MM.1S (cell line): ENCODE measurements at regions not wholly inside any gene's neighbourhood (a gene's known extent, or its start where the extent isn't known, plus 50 kb on each side); places are given as distances from the start of the nearest gene placed in this dataset.

Experiments used
- DNase-seq: peaks from one replicate; pipeline ENCODE4 v3.0.0-alpha.2; 2015
- H2AFZ ChIP-seq: fragments of 300-600 bp; sonication (generic); 2 replicates; pipeline ENCODE4 v1.6.0; 2016; ENCODE audit warnings: antibody characterized with exemption, low read length
- H3F3A ChIP-seq: fragments of 300-600 bp; sonication (generic); 2 replicates; pipeline ENCODE4 v1.6.1; 2016; ENCODE audit warnings: mild to moderate bottlenecking, antibody characterized with exemption, low read length, moderate library complexity, mixed read lengths; ENCODE audit not compliant: insufficient read depth
- H3K27ac ChIP-seq: fragments of 300-600 bp; sonication (generic); 2 replicates; pipeline ENCODE4 v1.5.1; 2016; ENCODE audit warnings: mild to moderate bottlenecking, low read length
- H3K27me3 ChIP-seq: fragments of 300-600 bp; sonication (generic); replicated peaks from 2 replicates; pipeline ENCODE4 v1.6.0; 2016; ENCODE audit warnings: low read length; ENCODE audit not compliant: insufficient read depth
- H3K36me3 ChIP-seq: fragments of 300-600 bp; sonication (generic); replicated peaks from 2 replicates; pipeline ENCODE4 v1.6.1; 2016; ENCODE audit warnings: mild to moderate bottlenecking, low read length, mixed read lengths; ENCODE audit not compliant: insufficient read depth
- H3K4me1 ChIP-seq: fragments of 300-600 bp; sonication (generic); 2 replicates; pipeline ENCODE4 v1.6.1; 2016; ENCODE audit warnings: low read length, mixed read lengths
- H3K4me2 ChIP-seq: fragments of 300-600 bp; sonication (generic); 2 replicates; pipeline ENCODE4 v1.6.0; 2016; ENCODE audit warnings: low read depth, low read length
- H3K4me3 ChIP-seq: fragments of 300-600 bp; sonication (generic); 2 replicates; pipeline ENCODE4 v1.5.1; 2016; ENCODE audit warnings: low read length, mixed read lengths
- H3K79me2 ChIP-seq: fragments of 300-600 bp; sonication (generic); 2 replicates; pipeline ENCODE4 v1.6.1; 2016; ENCODE audit warnings: mixed run types, low read length, mixed read lengths
- H3K9ac ChIP-seq: fragments of 300-600 bp; sonication (generic); 2 replicates; pipeline ENCODE4 v1.6.1; 2016; ENCODE audit warnings: low read length, mixed read lengths
- H3K9me2 ChIP-seq: fragments of 300-600 bp; sonication (generic); replicated peaks from 2 replicates; pipeline ENCODE4 v1.6.1; 2016; ENCODE audit warnings: mild to moderate bottlenecking, low read length, mixed read lengths; ENCODE audit not compliant: insufficient read depth
- H3K9me3 ChIP-seq: fragments of 300-600 bp; sonication (generic); replicated peaks from 2 replicates; pipeline ENCODE4 v1.6.1; 2016; ENCODE audit warnings: mild to moderate bottlenecking, low read length, mixed read lengths; ENCODE audit not compliant: insufficient read depth
- H4K20me1 ChIP-seq: fragments of 300-600 bp; sonication (generic); 2 replicates; pipeline ENCODE4 v1.6.1; 2016; ENCODE audit warnings: mild to moderate bottlenecking, low read length, moderate library complexity, mixed read lengths; ENCODE audit not compliant: insufficient read depth
- EZH2 ChIP-seq: fragments of 300-600 bp; sonication (generic); optimal IDR thresholded peaks from 2 replicates; pipeline ENCODE3; 2017; ENCODE audit warnings: low read depth, mild to moderate bottlenecking, antibody characterized with exemption, low read length, mixed read lengths
- EZH2phosphoT487 ChIP-seq: fragments of 300-600 bp; sonication (generic); IDR thresholded peaks from 2 replicates; pipeline ENCODE4 v1.6.1; 2018; ENCODE audit warnings: antibody characterized with exemption, low read length
- TF ChIP-seq, protein P1 (sequence below): fragments of 300-600 bp; sonication (generic); IDR thresholded peaks from 2 replicates; pipeline ENCODE4 v1.5.1; 2016; ENCODE audit warnings: antibody characterized with exemption, low read length, mixed read lengths

DNA sequence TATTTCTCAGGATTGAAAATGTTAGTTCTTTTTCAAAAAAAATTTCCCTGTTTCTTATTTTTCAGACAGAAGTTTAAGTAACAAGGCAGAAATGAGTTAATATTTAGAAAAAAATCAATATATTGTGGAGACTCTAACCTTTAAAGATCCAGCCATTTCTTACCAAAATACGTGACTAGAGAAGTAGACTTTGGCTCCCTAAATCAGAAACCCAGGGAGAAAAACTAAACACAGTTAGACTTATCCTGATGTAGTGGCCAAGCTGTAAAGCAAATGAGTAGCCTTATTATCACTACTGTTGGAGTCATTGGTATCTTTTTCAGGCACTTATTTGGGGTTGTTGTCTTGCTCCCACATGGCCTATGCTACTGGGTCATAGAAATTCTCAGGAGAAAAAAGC lies 1556.4 kb upstream of the ADGRL3 start:
- Histone ChIP-seq H3K9me2 (no peaks in the 10 kb centered on the region), H3K27me3 (no peaks in the 10 kb centered on the region), H3K27ac (no peak overlapping the region), H3K4me1 (no peaks in the 10 kb centered on the region), H3K4me3 (no peak overlapping the region), H3K79me2 (no peaks in the 10 kb centered on the region), H2AFZ (no peak overlapping the region), H3K9ac (no peak overlapping the region), H4K20me1 (no peaks in the 10 kb centered on the region), H3F3A (no peaks in the 10 kb centered on the region), H3K4me2 (no peak overlapping the region), H3K36me3 (no peaks in the 10 kb centered on the region), H3K9me3 (no peaks in the 10 kb centered on the region)
- DNase-seq: no peak
- no peak for TF ChIP-seq EZH2

DNA sequence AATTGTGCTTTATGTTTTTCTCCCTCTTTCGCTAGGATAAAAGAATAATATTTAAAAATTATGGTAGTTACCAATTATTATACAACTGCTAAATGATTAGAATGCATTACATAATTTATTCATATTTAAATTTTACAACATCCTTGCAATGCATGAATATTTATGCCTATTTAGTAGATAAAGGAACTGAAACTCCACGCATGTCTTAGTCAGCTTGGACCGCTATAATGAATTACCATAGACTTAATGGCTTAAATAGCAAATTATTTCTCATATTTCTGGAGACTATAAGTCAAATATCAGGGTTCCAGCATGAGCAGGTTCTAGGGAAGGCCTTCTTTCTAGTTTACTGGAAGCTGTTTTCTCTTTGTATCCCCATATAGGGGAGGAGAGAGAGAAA lies 1555.4 kb upstream of the ADGRL3 start:
- H3K36me3 ChIP-seq: no peaks in the 10 kb centered on the region
- H3K4me3 ChIP-seq: no peak overlapping the region
- no peak overlapping the region for H2AFZ ChIP-seq
- no peak for TF ChIP-seq EZH2
- TF ChIP-seq EZH2phosphoT487: no peak
- TF ChIP-seq, protein P1, sequence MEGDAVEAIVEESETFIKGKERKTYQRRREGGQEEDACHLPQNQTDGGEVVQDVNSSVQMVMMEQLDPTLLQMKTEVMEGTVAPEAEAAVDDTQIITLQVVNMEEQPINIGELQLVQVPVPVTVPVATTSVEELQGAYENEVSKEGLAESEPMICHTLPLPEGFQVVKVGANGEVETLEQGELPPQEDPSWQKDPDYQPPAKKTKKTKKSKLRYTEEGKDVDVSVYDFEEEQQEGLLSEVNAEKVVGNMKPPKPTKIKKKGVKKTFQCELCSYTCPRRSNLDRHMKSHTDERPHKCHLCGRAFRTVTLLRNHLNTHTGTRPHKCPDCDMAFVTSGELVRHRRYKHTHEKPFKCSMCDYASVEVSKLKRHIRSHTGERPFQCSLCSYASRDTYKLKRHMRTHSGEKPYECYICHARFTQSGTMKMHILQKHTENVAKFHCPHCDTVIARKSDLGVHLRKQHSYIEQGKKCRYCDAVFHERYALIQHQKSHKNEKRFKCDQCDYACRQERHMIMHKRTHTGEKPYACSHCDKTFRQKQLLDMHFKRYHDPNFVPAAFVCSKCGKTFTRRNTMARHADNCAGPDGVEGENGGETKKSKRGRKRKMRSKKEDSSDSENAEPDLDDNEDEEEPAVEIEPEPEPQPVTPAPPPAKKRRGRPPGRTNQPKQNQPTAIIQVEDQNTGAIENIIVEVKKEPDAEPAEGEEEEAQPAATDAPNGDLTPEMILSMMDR: no peak
- no peak overlapping the region for H3K27ac ChIP-seq
- H3K4me1 ChIP-seq: no peaks in the 10 kb centered on the region
- H3K79me2 ChIP-seq: no peaks in the 10 kb centered on the region
- no peaks in the 10 kb centered on the region for H4K20me1 ChIP-seq
- H3K9me2 ChIP-seq: no peaks in the 10 kb centered on the region
- H3K27me3 ChIP-seq: no peaks in the 10 kb centered on the region
- H3F3A ChIP-seq: no peaks in the 10 kb centered on the region
- no peak overlapping the region for H3K9ac ChIP-seq
- no peak overlapping the region for H3K4me2 ChIP-seq
- no peak for DNase-seq
- no peaks in the 10 kb centered on the region for H3K9me3 ChIP-seq

GRCh38 chr4:59646082-59646481 lies 1554.0 kb upstream of the ADGRL3 start:
- no peaks in the 10 kb centered on the region for H3K4me1 ChIP-seq
- no peaks in the 10 kb centered on the region for H3K9me3 ChIP-seq
- no peak overlapping the region for H3K4me3 ChIP-seq
- H4K20me1 ChIP-seq: no peaks in the 10 kb centered on the region
- no peak for TF ChIP-seq EZH2phosphoT487
- TF ChIP-seq, protein P1: no peak
- TF ChIP-seq EZH2: no peak
- no peaks in the 10 kb centered on the region for H3K9me2 ChIP-seq
- DNase-seq: no peak
- no peaks in the 10 kb centered on the region for H3K27me3 ChIP-seq
- no peaks in the 10 kb centered on the region for H3K79me2 ChIP-seq
- no peak overlapping the region for H3K27ac ChIP-seq
- H3K9ac ChIP-seq: no peak overlapping the region
- H2AFZ ChIP-seq: no peak overlapping the region
- H3F3A ChIP-seq: no peaks in the 10 kb centered on the region
- H3K4me2 ChIP-seq: no peak overlapping the region
- H3K36me3 ChIP-seq: no peaks in the 10 kb centered on the region

DNA sequence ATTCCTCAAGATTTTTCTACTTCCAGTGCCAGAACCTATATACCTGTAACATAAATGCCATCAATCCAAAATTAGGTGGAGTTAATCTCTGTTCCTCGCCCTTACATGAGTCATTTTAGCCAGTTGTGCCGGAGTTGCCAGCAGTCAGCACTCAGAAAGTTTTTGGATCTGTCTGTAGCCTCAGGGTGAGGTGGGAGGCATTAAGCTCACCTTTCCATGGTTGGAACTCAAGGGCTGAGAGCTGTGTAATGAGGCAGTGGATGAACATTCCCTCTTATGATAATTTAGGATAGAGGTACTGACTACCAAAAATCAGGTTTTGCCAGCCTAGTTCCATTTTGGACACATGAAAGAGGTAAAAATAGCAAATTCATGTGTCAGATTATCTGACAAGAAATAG lies 1553.1 kb upstream of the ADGRL3 start:
- Histone ChIP-seq H3K4me2 (no peak overlapping the region), H3K9me3 (no peaks in the 10 kb centered on the region), H3K9me2 (no peaks in the 10 kb centered on the region), H3K27me3 (no peaks in the 10 kb centered on the region), H4K20me1 (no peaks in the 10 kb centered on the region), H3K27ac (no peak overlapping the region), H3F3A (no peaks in the 10 kb centered on the region), H3K4me1 (no peaks in the 10 kb centered on the region), H3K4me3 (no peak overlapping the region), H3K9ac (no peak overlapping the region), H3K36me3 (no peaks in the 10 kb centered on the region), H2AFZ (no peak overlapping the region), H3K79me2 (no peaks in the 10 kb centered on the region)
- no peak for TF ChIP-seq EZH2
- TF ChIP-seq, protein P1: no peak
- TF ChIP-seq EZH2phosphoT487: no peak
- no peak for DNase-seq
